H1 (cell line): ENCODE measurements at regions not wholly inside any gene's neighbourhood (a gene's known extent, or its start where the extent isn't known, plus 50 kb on each side); places are given as distances from the start of the nearest gene placed in this dataset.

Experiments
- MAFK ChIP-seq: IDR thresholded peaks from 2 replicates; pipeline ENCODE4 v1.6.1; 2012; ENCODE audit warnings: low read depth, mild to moderate bottlenecking, improper control_type of control experiment, low read length
- TBP ChIP-seq: IDR thresholded peaks from 2 replicates; pipeline ENCODE4 v1.6.1; 2011; ENCODE audit warnings: low read depth, low read length, improper control_type of control experiment
- TF ChIP-seq, protein P1 (sequence below), 3 experiments: IDR thresholded peaks; 1 replicate in 2 of 3; 2 replicates in 1 of 3; pipeline versions ENCODE4 v1.5.1 to v1.6.1; 2011; ENCODE audit warnings: low read length in 3 of 3, mild to moderate bottlenecking in 3 of 3, inconsistent platforms in 2 of 3, low read depth in 1 of 3, moderate library complexity in 1 of 3; ENCODE audit not compliant: insufficient read depth in 1 of 3; ENCODE audit errors: control extremely low read depth in 1 of 3

DNA sequence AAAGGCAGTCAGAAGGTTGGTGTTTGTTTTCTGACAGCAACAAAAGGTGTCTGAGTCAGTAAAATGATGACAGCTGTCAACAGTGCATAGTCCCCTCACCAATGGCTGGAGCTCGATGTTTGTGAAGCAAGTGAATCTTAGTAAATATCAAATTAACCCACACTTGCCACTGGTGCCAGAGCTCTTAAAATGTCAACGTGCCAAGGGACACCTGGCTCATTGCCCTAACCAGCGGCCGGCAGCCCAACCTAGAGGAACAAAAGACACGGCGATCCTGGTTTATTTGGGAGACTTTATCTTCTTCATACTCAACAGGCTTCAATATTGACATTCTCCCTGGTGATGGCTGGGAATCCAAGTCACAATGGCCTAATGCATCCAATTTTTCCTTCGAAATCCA is 143.4 kb downstream of the CPEB2 start:
- TF ChIP-seq TBP: no peak
- TF ChIP-seq, protein P1, sequence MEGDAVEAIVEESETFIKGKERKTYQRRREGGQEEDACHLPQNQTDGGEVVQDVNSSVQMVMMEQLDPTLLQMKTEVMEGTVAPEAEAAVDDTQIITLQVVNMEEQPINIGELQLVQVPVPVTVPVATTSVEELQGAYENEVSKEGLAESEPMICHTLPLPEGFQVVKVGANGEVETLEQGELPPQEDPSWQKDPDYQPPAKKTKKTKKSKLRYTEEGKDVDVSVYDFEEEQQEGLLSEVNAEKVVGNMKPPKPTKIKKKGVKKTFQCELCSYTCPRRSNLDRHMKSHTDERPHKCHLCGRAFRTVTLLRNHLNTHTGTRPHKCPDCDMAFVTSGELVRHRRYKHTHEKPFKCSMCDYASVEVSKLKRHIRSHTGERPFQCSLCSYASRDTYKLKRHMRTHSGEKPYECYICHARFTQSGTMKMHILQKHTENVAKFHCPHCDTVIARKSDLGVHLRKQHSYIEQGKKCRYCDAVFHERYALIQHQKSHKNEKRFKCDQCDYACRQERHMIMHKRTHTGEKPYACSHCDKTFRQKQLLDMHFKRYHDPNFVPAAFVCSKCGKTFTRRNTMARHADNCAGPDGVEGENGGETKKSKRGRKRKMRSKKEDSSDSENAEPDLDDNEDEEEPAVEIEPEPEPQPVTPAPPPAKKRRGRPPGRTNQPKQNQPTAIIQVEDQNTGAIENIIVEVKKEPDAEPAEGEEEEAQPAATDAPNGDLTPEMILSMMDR (IDR thresholded peaks at IDR 0.05; ENCODE audit: control extremely low read depth in 1 of 3, insufficient read depth in 1 of 3, low read depth in 1 of 3, low read length in 3 of 3): no peak
- TF ChIP-seq MAFK: no peak
